ENCODE measurements at regions not wholly inside any gene's neighbourhood (a gene's known extent, or its start where the extent isn't known, plus 50 kb on each side); places are given as distances from the start of the nearest gene placed in this dataset.

DNA sequence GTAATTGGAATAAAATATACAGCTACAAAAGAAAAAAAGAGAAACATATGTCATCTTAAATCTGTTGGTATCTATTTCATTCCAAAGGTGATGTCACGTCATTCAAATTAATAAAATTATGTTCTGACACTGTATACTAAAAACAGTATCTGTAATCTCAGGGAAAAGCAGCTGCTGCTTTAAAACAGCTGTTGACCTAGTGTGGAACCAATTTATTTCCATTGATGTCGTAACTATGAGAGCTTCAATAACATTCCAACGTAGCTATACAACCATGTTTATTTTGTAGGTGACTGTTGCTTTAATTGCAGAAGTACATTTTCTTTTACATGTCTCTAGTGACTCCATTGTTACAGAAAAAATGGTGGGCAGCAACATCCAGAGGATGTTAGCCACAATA lies 571.7 kb downstream of the RPS29 start:
- POLR2A ChIA-PET = no interaction called here

DNA sequence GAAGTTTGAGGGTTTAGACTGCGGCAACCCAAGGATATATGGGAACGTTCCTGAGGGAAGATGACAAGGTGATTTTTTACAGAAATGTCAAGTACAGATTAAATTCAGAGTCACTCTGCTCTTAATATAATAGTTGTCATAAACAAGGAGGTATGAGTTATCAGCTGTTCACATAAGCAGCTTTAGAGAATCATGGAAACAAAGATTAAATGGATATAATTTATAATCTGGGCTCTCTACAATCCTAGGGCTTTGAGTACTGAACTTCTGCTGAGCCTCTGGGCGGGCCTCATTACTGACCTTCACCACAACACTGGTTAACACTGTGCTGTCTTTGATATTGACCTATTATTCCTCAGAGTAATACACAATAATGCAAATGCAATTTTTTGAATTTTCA lies 577.8 kb downstream of the RPS29 start:
- ATAC-seq (ENCODE audit: low read depth) = no peak
- DNase-seq = no peak
- H3K4me1 Mint-ChIP-seq = no peaks in the 10 kb centered on the region
- POLR2A ChIA-PET = no interaction called here
- H3K36me3 Mint-ChIP-seq = no peaks in the 10 kb centered on the region
- no peak overlapping the region for H3K4me3 Mint-ChIP-seq
- no peaks in the 10 kb centered on the region for H3K9me3 Mint-ChIP-seq
- H3K27me3 Mint-ChIP-seq = no peaks in the 10 kb centered on the region
- H3K27ac Mint-ChIP-seq = no peak overlapping the region

More for the DNA sequence above, 571.7 kb downstream of the RPS29 start:
- no peaks in the 10 kb centered on the region for H3K27me3 Mint-ChIP-seq
- H3K27ac Mint-ChIP-seq = no peak overlapping the region
- no peak overlapping the region for H3K4me3 Mint-ChIP-seq
- H3K9me3 Mint-ChIP-seq = no peaks in the 10 kb centered on the region
- no peaks in the 10 kb centered on the region for H3K4me1 Mint-ChIP-seq
- H3K36me3 Mint-ChIP-seq = no peaks in the 10 kb centered on the region
- DNase-seq (no peak), ATAC-seq (ENCODE audit: low read depth) (no peak)

DNA sequence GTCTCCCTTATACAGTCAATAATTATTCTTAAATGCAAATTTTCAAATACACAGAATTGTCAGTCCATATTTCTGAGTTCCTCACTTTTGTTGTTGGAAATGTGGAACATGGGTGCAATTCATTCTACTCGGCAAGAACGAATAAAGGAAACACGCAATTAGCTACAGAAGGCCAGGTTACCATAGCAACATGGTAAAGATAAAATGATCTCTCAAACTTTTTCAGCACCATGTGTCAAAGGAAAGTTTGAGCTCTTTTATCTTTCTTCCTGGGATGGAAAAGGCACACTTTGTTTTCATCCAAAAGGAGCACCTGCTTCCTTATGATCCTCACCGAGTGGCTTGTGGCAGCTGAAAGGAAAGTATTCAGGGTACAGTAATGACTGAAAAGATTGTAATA lies 595.0 kb downstream of the RPS29 start:
- ATAC-seq (ENCODE audit: low read depth) = no peak
- no peaks in the 10 kb centered on the region for H3K4me1 Mint-ChIP-seq
- no peak overlapping the region for H3K27ac Mint-ChIP-seq
- no peaks in the 10 kb centered on the region for H3K36me3 Mint-ChIP-seq
- H3K27me3 Mint-ChIP-seq = no peaks in the 10 kb centered on the region
- no peak for DNase-seq
- H3K9me3 Mint-ChIP-seq = no peaks in the 10 kb centered on the region
- no peak overlapping the region for H3K4me3 Mint-ChIP-seq
- POLR2A ChIA-PET = no interaction called here

DNA sequence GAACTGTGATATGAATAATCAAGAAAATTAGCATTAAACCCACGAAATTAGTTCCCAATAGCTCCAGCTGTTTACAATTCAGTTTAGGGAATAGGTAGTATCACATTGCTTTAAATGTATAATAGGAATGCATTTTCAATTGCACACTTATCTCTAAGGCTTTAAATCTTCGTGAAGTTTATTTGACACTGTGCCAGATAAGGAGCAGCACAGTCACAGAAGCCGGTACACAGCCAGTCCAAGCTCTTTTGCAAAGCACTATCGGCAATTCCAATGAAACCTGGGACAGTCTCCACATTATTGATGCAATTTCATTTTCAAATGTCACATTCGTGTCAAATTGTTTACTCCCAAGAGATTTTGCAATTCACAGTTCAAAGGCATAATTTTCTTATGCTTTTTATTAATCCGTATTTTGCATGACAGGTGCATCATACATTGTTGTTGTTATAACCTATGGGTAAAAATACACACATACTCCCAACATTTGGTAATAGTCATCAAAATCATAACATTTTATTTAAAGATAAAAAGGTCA lies 602.8 kb downstream of the RPS29 start:
- Mint-ChIP-seq H3K27me3 (peaks cover 2% of the 10 kb centered on the region), H3K4me1 (no peaks in the 10 kb centered on the region), H3K27ac (no peak overlapping the region), H3K36me3 (no peaks in the 10 kb centered on the region), H3K9me3 (peaks cover 2% of the 10 kb centered on the region), H3K4me3 (no peak overlapping the region)
- POLR2A ChIA-PET = no interaction called here
- DNase-seq = no peak
- no peak for ATAC-seq (ENCODE audit: low read depth)

DNA sequence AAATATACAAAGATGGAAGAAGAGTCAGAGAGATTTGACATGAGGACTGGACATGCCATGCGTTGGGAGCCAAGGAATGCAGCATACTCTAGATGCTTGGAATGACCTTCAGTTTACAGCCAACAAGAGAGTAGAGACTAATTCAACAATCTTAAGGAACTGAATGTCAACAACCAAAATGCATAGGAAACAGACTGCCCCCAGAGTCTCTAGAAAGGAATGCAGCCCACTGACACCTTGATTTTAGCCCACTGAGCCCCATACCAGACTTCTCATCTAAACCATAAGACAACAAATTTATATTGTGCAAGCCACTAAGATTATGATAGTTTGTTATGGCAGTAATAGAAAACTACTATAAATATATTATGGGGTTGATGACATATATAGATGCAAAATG lies 611.2 kb downstream of the RPS29 start:
- POLR2A ChIA-PET = no interaction called here
- ATAC-seq (ENCODE audit: low read depth) = no peak
- H3K9me3 Mint-ChIP-seq = peaks cover 5% of the 10 kb centered on the region
- no peaks in the 10 kb centered on the region for H3K27me3 Mint-ChIP-seq
- no peak overlapping the region for H3K27ac Mint-ChIP-seq
- no peak for DNase-seq
- no peak overlapping the region for H3K4me3 Mint-ChIP-seq
- H3K36me3 Mint-ChIP-seq = no peaks in the 10 kb centered on the region
- H3K4me1 Mint-ChIP-seq = no peaks in the 10 kb centered on the region

DNA sequence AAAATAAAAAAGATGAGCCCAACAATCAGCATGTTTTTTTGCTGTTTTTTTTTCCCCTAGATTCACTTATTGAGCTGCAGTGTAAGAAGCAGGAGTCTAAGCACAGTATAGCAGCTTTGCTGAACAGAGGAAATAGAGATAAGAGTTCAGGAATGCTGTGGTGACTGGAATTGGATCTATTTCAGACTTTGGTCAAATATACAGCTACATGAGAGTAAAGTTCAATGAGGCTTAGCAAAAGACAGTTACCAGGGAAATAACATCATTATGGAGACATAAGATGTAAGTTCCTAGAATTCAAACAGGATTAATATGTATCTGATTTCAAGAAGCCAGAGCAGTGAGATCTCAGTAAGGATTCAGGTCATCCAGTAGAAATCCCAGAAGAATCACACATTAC lies 613.0 kb downstream of the RPS29 start:
- DNase-seq (no peak), ATAC-seq (ENCODE audit: low read depth) (no peak)
- POLR2A ChIA-PET = no interaction called here
- no peaks in the 10 kb centered on the region for H3K36me3 Mint-ChIP-seq
- no peak overlapping the region for H3K4me3 Mint-ChIP-seq
- H3K9me3 Mint-ChIP-seq = peaks cover 2% of the 10 kb centered on the region
- no peaks in the 10 kb centered on the region for H3K27me3 Mint-ChIP-seq
- H3K27ac Mint-ChIP-seq = no peak overlapping the region
- H3K4me1 Mint-ChIP-seq = no peaks in the 10 kb centered on the region

DNA sequence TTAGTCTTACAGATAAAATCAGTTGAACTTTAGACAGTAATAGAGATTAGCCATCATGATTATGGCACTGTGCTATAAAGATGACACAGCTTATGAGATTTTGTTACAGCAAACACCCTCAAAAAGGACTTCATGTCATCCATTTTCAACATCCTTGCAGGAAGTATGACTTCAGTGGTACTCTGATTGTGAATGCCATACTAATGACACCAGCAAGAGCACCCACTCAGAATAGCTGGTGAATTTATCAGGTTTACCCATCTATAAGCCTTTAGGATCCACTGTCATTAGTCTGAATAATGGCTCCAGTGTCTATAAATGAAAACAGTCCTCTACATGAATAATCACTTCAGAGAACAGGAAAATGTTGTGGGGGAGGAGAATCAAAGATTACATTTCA lies 615.2 kb downstream of the RPS29 start:
- POLR2A ChIA-PET = no interaction called here
- Mint-ChIP-seq H3K9me3 (no peaks in the 10 kb centered on the region), H3K4me1 (no peaks in the 10 kb centered on the region), H3K27me3 (no peaks in the 10 kb centered on the region), H3K36me3 (no peaks in the 10 kb centered on the region), H3K27ac (no peak overlapping the region), H3K4me3 (no peak overlapping the region)
- ATAC-seq (ENCODE audit: low read depth) (no peak), DNase-seq (no peak)

DNA sequence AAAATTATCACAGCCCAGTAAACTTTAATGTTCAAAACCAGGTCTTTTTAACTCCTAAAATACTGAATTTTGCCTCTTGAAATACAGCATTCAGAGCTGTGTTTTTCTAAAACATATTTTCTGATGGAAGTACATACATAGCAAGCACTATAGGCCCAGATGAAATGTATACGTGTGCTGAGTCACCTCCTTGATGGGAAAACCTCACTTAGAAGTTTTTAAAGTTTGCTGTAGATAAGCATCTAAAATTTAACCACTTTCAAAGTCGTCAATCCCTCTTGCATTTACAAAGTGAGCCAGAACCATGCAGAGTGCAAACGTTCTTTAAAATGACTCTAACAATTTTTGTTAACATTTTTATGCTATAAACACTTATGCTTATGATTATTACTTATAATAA lies 618.8 kb downstream of the RPS29 start:
- H3K36me3 Mint-ChIP-seq = no peaks in the 10 kb centered on the region
- no peaks in the 10 kb centered on the region for H3K27me3 Mint-ChIP-seq
- ATAC-seq (ENCODE audit: low read depth) = no peak
- H3K9me3 Mint-ChIP-seq = no peaks in the 10 kb centered on the region
- H3K4me3 Mint-ChIP-seq = no peak overlapping the region
- H3K27ac Mint-ChIP-seq = no peak overlapping the region
- POLR2A ChIA-PET = no interaction called here
- DNase-seq = no peak
- H3K4me1 Mint-ChIP-seq = no peaks in the 10 kb centered on the region

DNA sequence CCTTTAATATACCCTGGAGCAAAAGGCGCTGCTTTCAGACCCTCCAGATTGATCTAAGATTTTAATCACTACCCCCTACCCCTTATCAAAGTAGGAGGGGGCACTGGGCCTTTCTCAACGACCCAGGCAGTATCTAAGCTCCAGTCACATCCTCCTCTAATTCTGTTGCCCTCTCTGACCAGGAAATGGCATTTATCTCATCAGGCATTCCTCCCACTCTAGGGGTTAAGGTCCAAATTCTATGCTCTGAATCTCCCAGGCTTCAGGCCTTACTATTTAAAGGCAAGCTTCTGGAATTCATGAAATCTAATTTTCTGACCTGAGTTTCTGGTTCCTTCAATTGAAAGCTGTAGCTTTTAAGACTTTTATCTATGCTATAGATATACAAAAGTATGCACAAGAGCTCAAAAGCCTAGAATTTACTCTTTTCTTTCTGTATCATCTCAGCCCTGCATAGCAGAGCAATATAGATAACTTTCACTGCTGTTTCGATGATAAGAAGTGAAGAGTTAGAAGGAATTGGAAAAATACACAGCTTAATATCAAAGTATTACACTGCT lies 622.9 kb downstream of the RPS29 start:
- POLR2A ChIA-PET = no interaction called here
- H3K27me3 Mint-ChIP-seq = no peaks in the 10 kb centered on the region
- no peak overlapping the region for H3K27ac Mint-ChIP-seq
- no peaks in the 10 kb centered on the region for H3K9me3 Mint-ChIP-seq
- ATAC-seq (ENCODE audit: low read depth) (no peak), DNase-seq (no peak)
- no peaks in the 10 kb centered on the region for H3K4me1 Mint-ChIP-seq
- no peak overlapping the region for H3K4me3 Mint-ChIP-seq
- no peaks in the 10 kb centered on the region for H3K36me3 Mint-ChIP-seq

DNA sequence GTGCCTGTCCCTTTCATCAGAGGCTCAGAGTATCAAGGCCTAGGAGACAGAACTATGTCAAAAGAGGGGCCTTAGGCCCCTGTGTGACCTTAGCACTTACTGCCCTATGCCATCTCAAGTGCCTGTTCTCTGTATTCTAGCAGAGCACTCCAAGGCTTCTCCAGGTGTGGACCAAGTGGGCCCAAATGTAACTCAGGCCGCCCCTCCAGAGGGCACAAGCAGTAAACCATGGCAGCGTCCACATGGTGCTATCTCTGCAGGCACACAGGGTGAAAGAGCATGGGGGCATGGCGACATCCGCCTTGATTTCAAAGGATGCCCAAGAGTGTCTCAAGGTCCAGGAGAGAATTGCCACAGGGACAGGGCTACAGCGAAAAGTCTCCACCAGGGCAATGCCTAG lies 628.7 kb downstream of the RPS29 start:
- no peak overlapping the region for H3K4me3 Mint-ChIP-seq
- no peaks in the 10 kb centered on the region for H3K27me3 Mint-ChIP-seq

DNA sequence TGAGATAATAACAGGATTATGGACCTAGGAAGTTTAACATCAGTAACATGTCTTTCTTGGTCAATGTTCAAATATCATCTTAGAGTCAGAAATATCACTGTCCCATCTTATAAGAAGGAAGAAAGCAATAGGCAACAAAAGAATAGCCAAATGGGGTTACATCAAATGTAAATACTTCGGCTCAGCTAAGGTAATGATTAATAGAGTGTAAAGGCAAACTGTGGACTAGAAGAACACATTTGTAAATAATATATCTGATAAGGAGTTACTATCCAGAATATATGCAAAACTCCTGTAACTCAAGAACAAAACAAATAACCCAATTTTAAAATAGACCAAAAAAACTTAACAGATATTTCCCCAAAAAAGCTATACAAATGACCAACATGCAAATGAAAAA lies 630.3 kb downstream of the RPS29 start:
- Mint-ChIP-seq H3K9me3 (no peaks in the 10 kb centered on the region), H3K27ac (no peak overlapping the region), H3K4me1 (no peaks in the 10 kb centered on the region), H3K4me3 (no peak overlapping the region), H3K27me3 (no peaks in the 10 kb centered on the region), H3K36me3 (no peaks in the 10 kb centered on the region)
- DNase-seq (no peak), ATAC-seq (ENCODE audit: low read depth) (no peak)
- POLR2A ChIA-PET = no interaction called here

More for the DNA sequence above, 628.7 kb downstream of the RPS29 start:
- ATAC-seq (ENCODE audit: low read depth) (no peak), DNase-seq (no peak)
- Mint-ChIP-seq H3K27ac (no peak overlapping the region), H3K36me3 (no peaks in the 10 kb centered on the region), H3K9me3 (no peaks in the 10 kb centered on the region), H3K4me1 (no peaks in the 10 kb centered on the region)
- POLR2A ChIA-PET = no interaction called here

DNA sequence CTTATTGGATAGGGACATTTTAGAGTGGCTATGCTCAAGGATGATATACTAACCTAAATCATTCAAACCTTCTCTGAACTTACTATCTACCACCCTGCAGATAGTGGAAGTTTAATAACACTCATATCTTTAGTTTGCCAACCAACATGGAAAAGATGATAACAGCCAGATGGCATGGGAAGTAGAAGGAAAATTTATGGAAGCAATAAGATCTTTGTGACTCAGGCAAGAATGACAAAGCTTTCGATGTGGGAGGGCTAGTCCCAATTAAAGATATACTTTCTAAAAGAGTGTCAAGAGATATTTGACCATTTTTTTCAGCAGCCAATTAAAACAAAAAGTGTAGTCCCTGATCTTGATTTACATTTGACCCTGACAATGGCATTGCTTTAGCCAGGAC lies 631.7 kb downstream of the RPS29 start:
- H3K9me3 Mint-ChIP-seq = no peaks in the 10 kb centered on the region
- no peak overlapping the region for H3K27ac Mint-ChIP-seq
- no peak overlapping the region for H3K4me3 Mint-ChIP-seq
- POLR2A ChIA-PET = no interaction called here
- ATAC-seq (ENCODE audit: low read depth) (no peak), DNase-seq (no peak)
- no peaks in the 10 kb centered on the region for H3K4me1 Mint-ChIP-seq
- no peaks in the 10 kb centered on the region for H3K27me3 Mint-ChIP-seq
- H3K36me3 Mint-ChIP-seq = no peaks in the 10 kb centered on the region

DNA sequence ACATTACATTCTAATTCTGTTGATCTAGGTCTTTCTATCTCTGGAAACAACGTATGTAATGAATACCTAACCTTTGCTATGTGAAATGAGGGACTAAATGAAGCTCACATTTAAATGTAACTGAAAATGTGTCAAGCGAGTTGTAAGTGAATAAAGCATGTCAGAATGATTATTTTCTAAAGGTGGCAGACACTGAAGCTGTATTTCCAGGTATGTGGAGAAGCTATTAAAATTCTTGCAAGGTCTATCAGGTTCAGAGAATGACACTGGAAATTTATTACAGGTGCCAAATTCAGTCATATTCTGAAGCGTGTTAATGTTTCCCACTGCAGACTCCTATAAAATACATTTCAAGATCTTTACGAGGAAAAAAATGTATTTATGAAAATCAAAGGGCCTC lies 641.4 kb downstream of the RPS29 start:
- POLR2A ChIA-PET = no interaction called here
- H3K4me3 Mint-ChIP-seq = no peak overlapping the region
- DNase-seq (no peak), ATAC-seq (ENCODE audit: low read depth) (no peak)
- H3K9me3 Mint-ChIP-seq = no peaks in the 10 kb centered on the region
- no peaks in the 10 kb centered on the region for H3K27me3 Mint-ChIP-seq
- no peak overlapping the region for H3K27ac Mint-ChIP-seq
- H3K4me1 Mint-ChIP-seq = no peaks in the 10 kb centered on the region
- no peaks in the 10 kb centered on the region for H3K36me3 Mint-ChIP-seq

DNA sequence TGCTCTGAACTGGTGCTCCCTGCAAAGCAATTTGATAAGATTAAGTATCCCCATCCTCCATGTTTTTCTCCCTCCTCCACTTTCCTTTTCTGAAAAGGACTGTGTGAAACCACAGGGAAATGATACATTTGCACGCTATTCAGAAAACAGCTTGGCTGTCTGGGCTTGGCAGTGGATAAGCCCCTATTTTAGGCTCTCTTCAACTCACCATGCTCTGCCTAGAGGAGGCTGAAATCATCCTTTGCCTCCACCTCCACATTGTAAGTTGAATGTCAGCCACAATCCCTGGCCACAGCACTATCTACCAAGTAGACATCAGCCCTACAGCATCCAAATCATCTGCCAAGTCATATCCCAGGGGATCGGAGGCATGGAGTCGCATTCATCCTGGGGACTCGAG lies 642.3 kb downstream of the RPS29 start:
- H3K27ac Mint-ChIP-seq = no peak overlapping the region

More for the DNA sequence above, 642.3 kb downstream of the RPS29 start:
- no peak for DNase-seq
- H3K27me3 Mint-ChIP-seq = no peaks in the 10 kb centered on the region
- H3K9me3 Mint-ChIP-seq = peaks cover 2% of the 10 kb centered on the region
- POLR2A ChIA-PET = no interaction called here
- no peak for ATAC-seq (ENCODE audit: low read depth)
- H3K36me3 Mint-ChIP-seq = no peaks in the 10 kb centered on the region
- H3K4me3 Mint-ChIP-seq = no peak overlapping the region
- no peaks in the 10 kb centered on the region for H3K4me1 Mint-ChIP-seq

Measured in activated naive CD8-positive, alpha-beta T cell treated with anti-CD3 and anti-CD28 coated beads, Interleukin-2, amount 10 ng/mL, durations not matched to agents 7 days and 5 days (primary cell).